Ovary (tissue), 7 donors: ENCODE measurements at regions not wholly inside any gene's neighbourhood (a gene's known extent, or its start where the extent isn't known, plus 50 kb on each side); places are given as distances from the start of the nearest gene placed in this dataset.

Experiments
- DNase-seq, 5 donors: peaks; one replicate each; pipeline ENCODE4 v3.0.0-alpha.2; 2019 to 2020
- H3K27ac ChIP-seq, 2 donors: fragments of 200-600 bp; one replicate each; pipeline versions ENCODE4 v1.5.1 to v1.8.0; 2019 to 2022
- H3K27me3 ChIP-seq: fragments of 200-600 bp; one replicate; pipeline ENCODE4 v1.8.0; 2022
- H3K36me3 ChIP-seq: fragments of 200-600 bp; sonication (generic); one replicate; pipeline ENCODE4 v1.5.1; 2019
- H3K4me1 ChIP-seq: one replicate; pipeline ENCODE4 v1.8.1; 2013; ENCODE audit warnings: mild to moderate bottlenecking, moderate library complexity; ENCODE audit not compliant: insufficient read depth
- H3K4me3 ChIP-seq: fragments of 200-600 bp; sonication (generic); one replicate; pipeline ENCODE4 v1.5.1; 2017
- H3K9me3 ChIP-seq, 2 donors: fragments of 200-600 bp in 1 of 2; sonication (generic) in 1 of 2; one replicate each; pipeline versions ENCODE4 v1.5.1 to v1.8.1; 2013 to 2019; ENCODE audit warnings: mild to moderate bottlenecking in 1 of 2, moderate library complexity in 1 of 2
- CTCF ChIP-seq, 3 donors: fragments of 450-650 bp in 2 of 3; fragments of 200-600 bp in 1 of 3; IDR thresholded peaks; one replicate each; pipeline versions ENCODE4 v1.5.1 to v1.8.0; 2016 to 2022; ENCODE audit warnings: antibody characterized with exemption in 3 of 3, mild to moderate bottlenecking in 1 of 3
- EP300 ChIP-seq: sonication (generic); formaldehyde crosslinking; IDR thresholded peaks from one replicate; pipeline ENCODE4 v1.6.1; 2017; ENCODE audit warnings: antibody characterized with exemption
- POLR2A ChIP-seq: fragments of 450-650 bp; IDR thresholded peaks from one replicate; pipeline ENCODE4 v1.6.1; 2017; ENCODE audit warnings: antibody characterized with exemption, mild to moderate bottlenecking, moderate library complexity
- WGBS, 3 donors: extraction: QIAGEN DNeasy Blood & Tissue Kit in 1 of 3; methylation state at CpG; one replicate each; pipeline versions ENCODE4 v1.1.5 to v1.1.7; 2013 to 2017; 5-methylcytosine and 5-hydroxymethylcytosine counted together
- intact Hi-C, 4 donors: fragments of 100-400 bp; cut with DNase I; formaldehyde crosslinking; loops; one replicate each; pipeline versions ENCODE4 v1.11.0 to v1.15.1; 2022 to 2023
- donor health status: DM: no; HTN: no; CAD: no; lungs with moderate emphysema.
- donor health status: DM: no; HTN: no; CAD: no.
- donor health status: Bipolar disorder and iron deficiency.
- donor health status: DM: no; HTN: no; CAD: no.
- donor health status: DM: yes; HTN: yes; CAD: no.

- no peaks in the 10 kb centered on the region for H3K4me1 ChIP-seq
- no peak for DNase-seq
- intact Hi-C loops: no loop called here
- H3K27me3 ChIP-seq: no peaks in the 10 kb centered on the region
- no peak overlapping the region for H3K4me3 ChIP-seq
- H3K9me3 ChIP-seq: no peaks in the 10 kb centered on the region
- no peaks in the 10 kb centered on the region for H3K36me3 ChIP-seq
- no peak overlapping the region for H3K27ac ChIP-seq
- TF ChIP-seq EP300 (no peak), CTCF (IDR thresholded peaks at IDR 0.05) (no peak), POLR2A (no peak)
Measured at GRCh38 chr13:60647547-60647946, 250.5 kb downstream of the TDRD3 start.

- H3K36me3 ChIP-seq: no peaks in the 10 kb centered on the region
- DNase-seq: no peak
- H3K27ac ChIP-seq: no peak overlapping the region
- no peaks in the 10 kb centered on the region for H3K27me3 ChIP-seq
- intact Hi-C loops: no loop called here
- WGBS, 3 donors: 55 to 79% (median 68%) methylated on average over 3 of the region's 3 CpGs
- TF ChIP-seq CTCF (IDR thresholded peaks at IDR 0.05) (no peak), EP300 (no peak), POLR2A (no peak)
- no peak overlapping the region for H3K4me3 ChIP-seq
- no peaks in the 10 kb centered on the region for H3K9me3 ChIP-seq
- no peaks in the 10 kb centered on the region for H3K4me1 ChIP-seq
Measured at GRCh38 chr13:60646620-60647019, 249.6 kb downstream of the TDRD3 start.

- Histone ChIP-seq H3K27me3 (no peaks in the 10 kb centered on the region), H3K4me3 (no peak overlapping the region), H3K9me3 (no peaks in the 10 kb centered on the region), H3K4me1 (no peaks in the 10 kb centered on the region), H3K36me3 (no peaks in the 10 kb centered on the region), H3K27ac (no peak overlapping the region)
- 84 to 89% (median 86%) methylated on average over 3 of the region's 3 CpGs for WGBS, 3 donors
- no peak for DNase-seq
- intact Hi-C loops: no loop called here
- TF ChIP-seq CTCF (IDR thresholded peaks at IDR 0.05): no peak
- TF ChIP-seq EP300: no peak
- TF ChIP-seq POLR2A: no peak
Measured at GRCh38 chr13:60645676-60646075, 248.7 kb downstream of the TDRD3 start.

GRCh38 chr13:60642552-60642951, 245.5 kb downstream of the TDRD3 start:
- no peaks in the 10 kb centered on the region for H3K27me3 ChIP-seq
- H3K9me3 ChIP-seq: no peaks in the 10 kb centered on the region
- DNase-seq: no peak
- intact Hi-C loops: no loop called here
- no peak overlapping the region for H3K4me3 ChIP-seq
- no peak overlapping the region for H3K27ac ChIP-seq
- no peaks in the 10 kb centered on the region for H3K4me1 ChIP-seq
- no peak for TF ChIP-seq POLR2A
- no peak for TF ChIP-seq CTCF (IDR thresholded peaks at IDR 0.05)
- no peak for TF ChIP-seq EP300
- WGBS, 3 donors: 4 to 12% (median 7%) methylated on average over 4 of the region's 4 CpGs
- H3K36me3 ChIP-seq: no peaks in the 10 kb centered on the region

- H3K9me3 ChIP-seq: no peaks in the 10 kb centered on the region
- no peaks in the 10 kb centered on the region for H3K36me3 ChIP-seq
- WGBS, 3 donors: 66 to 67% (median 66%) methylated on average over 5 of the region's 5 CpGs
- H3K4me1 ChIP-seq: no peaks in the 10 kb centered on the region
- DNase-seq: no peak
- no peak overlapping the region for H3K4me3 ChIP-seq
- no peaks in the 10 kb centered on the region for H3K27me3 ChIP-seq
- no peak overlapping the region for H3K27ac ChIP-seq
- intact Hi-C loops: no loop called here
- TF ChIP-seq CTCF (IDR thresholded peaks at IDR 0.05) (no peak), POLR2A (no peak), EP300 (no peak)
Measured at GRCh38 chr13:60629158-60629557, 232.1 kb downstream of the TDRD3 start.
